Panc1 (cell line): ENCODE measurements at regions not wholly inside any gene's neighbourhood (a gene's known extent, or its start where the extent isn't known, plus 50 kb on each side); places are given as distances from the start of the nearest gene placed in this dataset.

Experiments used
- ATAC-seq: fragments of 200-7000 bp; cut with Tn5 transposase; 2 replicates; pipeline ENCODE4 v1.9.1; 2020; ENCODE audit warnings: mild to moderate bottlenecking, moderate library complexity
- BruUV-seq: library from RNA; stranded (reverse); fragments of 400-500 nt; replicated peaks from 2 replicates; lab custom pipeline; 2021; lab: Mats Ljungman, UMichigan
- CTCF ChIA-PET: fragments of 300-600 bp; sonication (Branson Sonifier 250); formaldehyde crosslinking; loops from one replicate; lab custom pipeline; 2022; ENCODE audit warnings: antibody characterized with exemption; lab: Charles Lee
- POLR2A ChIA-PET: fragments of 300-600 bp; sonication (Branson Sonifier 250); formaldehyde crosslinking; loops from one replicate; lab custom pipeline; 2022; ENCODE audit warnings: antibody characterized with exemption; lab: Charles Lee
- DNase-seq: peaks from one replicate; pipeline ENCODE4 v3.0.0-alpha.2; 2010; ENCODE audit warnings: low read depth, low spot score
- H3K27ac ChIP-seq: 2 replicates; pipeline ENCODE4 v1.5.1; 2011; ENCODE audit warnings: mild to moderate bottlenecking, low read length, inconsistent platforms
- H3K27me3 ChIP-seq: fragments of 200-500 bp; sonication (Bioruptor generic); 2 replicates; pipeline ENCODE4 v1.6.0; 2014; ENCODE audit warnings: low read length, inconsistent platforms; ENCODE audit not compliant: control insufficient read depth, insufficient read depth
- H3K36me3 ChIP-seq: fragments of 200-500 bp; sonication (Bioruptor generic); 2 replicates; pipeline ENCODE4 v1.5.1; 2014; ENCODE audit warnings: inconsistent platforms, mild to moderate bottlenecking, low read length, moderate library complexity; ENCODE audit not compliant: control insufficient read depth, insufficient read depth
- H3K4me1 ChIP-seq: 2 replicates; pipeline ENCODE4 v1.5.1; 2011; ENCODE audit warnings: inconsistent platforms, mild to moderate bottlenecking, low read length, moderate library complexity; ENCODE audit not compliant: control insufficient read depth, insufficient read depth
- H3K4me3 ChIP-seq, 2 experiments: 2 replicates each; pipeline ENCODE4 v1.5.1; 2011 to 2012; ENCODE audit warnings: low read depth in 2 of 2, low read length in 2 of 2, mild to moderate bottlenecking in 2 of 2, inconsistent platforms in 1 of 2, moderate library complexity in 1 of 2
- H3K9me3 ChIP-seq: fragments of 200-500 bp; sonication (Bioruptor generic); 2 replicates; pipeline ENCODE4 v1.5.1; 2014; ENCODE audit warnings: low read depth, mild to moderate bottlenecking, inconsistent platforms, low read length, moderate library complexity; ENCODE audit not compliant: control insufficient read depth, insufficient read depth
- CTCF ChIP-seq: fragments of 450-650 bp; IDR thresholded peaks from 2 replicates; pipeline ENCODE4 v1.5.1; 2017; ENCODE audit warnings: mild to moderate bottlenecking
- POLR2AphosphoS5 ChIP-seq: IDR thresholded peaks from 2 replicates; pipeline ENCODE4 v1.6.1; 2012; ENCODE audit warnings: mild to moderate bottlenecking, low read depth, low read length, moderate library complexity
- REST ChIP-seq, 2 experiments: IDR thresholded peaks; 2 replicates each; pipeline ENCODE4 v1.6.1; 2011 to 2012; ENCODE audit warnings: low read depth in 2 of 2, control low read depth in 1 of 2, low read length in 1 of 2, mild to moderate bottlenecking in 1 of 2, moderate library complexity in 1 of 2; ENCODE audit not compliant: insufficient read depth in 1 of 2
- SIN3A ChIP-seq: IDR thresholded peaks from 2 replicates; pipeline ENCODE4 v1.6.1; 2012; ENCODE audit warnings: low read depth, mild to moderate bottlenecking, low read length, moderate library complexity, borderline replicate concordance; ENCODE audit not compliant: insufficient read depth
- TCF7L2 ChIP-seq: IDR thresholded peaks from 2 replicates; pipeline ENCODE4 v1.6.1; 2011; ENCODE audit warnings: mild to moderate bottlenecking, low read depth, low read length, inconsistent platforms
- in situ Hi-C: cut with HindIII; loops from 2 replicates; pipeline ENCODE4 v1.10.0; 2016; ENCODE audit warnings: low sequenced_read_pairs, low pct_unique_long_range_greater_than_20kb
- intact Hi-C: fragments of 100-400 bp; cut with micrococcal nuclease; formaldehyde crosslinking; loops from one replicate; pipeline ENCODE4 v1.10.0; 2022; ENCODE audit not compliant: unreplicated experiment

GRCh38 chr10:89095701-89096391 is 105.2 kb downstream of the FAS start:
- POLR2A ChIA-PET: no interaction called here
- TF ChIP-seq CTCF (no peak), POLR2AphosphoS5 (no peak), SIN3A (no peak), TCF7L2 (no peak), REST (IDR thresholded peaks at IDR 0.05; ENCODE audit: insufficient read depth in 1 of 2, low read depth in 2 of 2, low read length in 1 of 2) (no peak)
- in situ Hi-C loops: no loop called here

GRCh38 chr10:89093728-89094127 is 103.1 kb downstream of the FAS start:
- H3K4me1 ChIP-seq: no peaks in the 10 kb centered on the region
- H3K36me3 ChIP-seq: no peaks in the 10 kb centered on the region
- no peaks in the 10 kb centered on the region; the same call in 1 of the 2 replicates for H3K27me3 ChIP-seq
- H3K4me3 ChIP-seq: no peak overlapping the region
- no peak for TF ChIP-seq CTCF
- TF ChIP-seq REST (IDR thresholded peaks at IDR 0.05; ENCODE audit: insufficient read depth in 1 of 2, low read depth in 2 of 2, low read length in 1 of 2): no peak
- in situ Hi-C loops: no loop called here
- intact Hi-C loops: no loop called here
- DNase-seq (no peak), ATAC-seq (no peak)
- H3K9me3 ChIP-seq: no peaks in the 10 kb centered on the region
- ChIA-PET POLR2A (no interaction called here), CTCF (no interaction called here)
- H3K27ac ChIP-seq: no peak overlapping the region
- no TSS peak for BruUV-seq

More at GRCh38 chr10:89095701-89096391, 105.2 kb downstream of the FAS start:
- ATAC-seq (no peak), DNase-seq (no peak)
- CTCF ChIA-PET: no interaction called here
- Histone ChIP-seq H3K36me3 (no peaks in the 10 kb centered on the region), H3K27me3 (no peaks in the 10 kb centered on the region; the same call in 1 of the 2 replicates), H3K9me3 (no peaks in the 10 kb centered on the region), H3K4me1 (no peaks in the 10 kb centered on the region), H3K4me3 (no peak overlapping the region), H3K27ac (no peak overlapping the region)
- no TSS peak for BruUV-seq
- intact Hi-C loops: no loop called here
